MM.1S (cell line): ENCODE measurements at regions not wholly inside any gene's neighbourhood (a gene's known extent, or its start where the extent isn't known, plus 50 kb on each side); places are given as distances from the start of the nearest gene placed in this dataset.
"Not testable (repeated sequence)": the region's sequence is repeated elsewhere in the genome, so short reads cannot be mapped to it uniquely, and the experiment has no call there.

ENCODE experiments used
- DNase-seq: peaks from one replicate; pipeline ENCODE4 v3.0.0-alpha.2; 2015
- H2AFZ ChIP-seq: fragments of 300-600 bp; sonication (generic); 2 replicates; pipeline ENCODE4 v1.6.0; 2016; ENCODE audit warnings: antibody characterized with exemption, low read length
- H3F3A ChIP-seq: fragments of 300-600 bp; sonication (generic); 2 replicates; pipeline ENCODE4 v1.6.1; 2016; ENCODE audit warnings: mild to moderate bottlenecking, antibody characterized with exemption, low read length, moderate library complexity, mixed read lengths; ENCODE audit not compliant: insufficient read depth
- H3K27ac ChIP-seq: fragments of 300-600 bp; sonication (generic); 2 replicates; pipeline ENCODE4 v1.5.1; 2016; ENCODE audit warnings: mild to moderate bottlenecking, low read length
- H3K27me3 ChIP-seq: fragments of 300-600 bp; sonication (generic); replicated peaks from 2 replicates; pipeline ENCODE4 v1.6.0; 2016; ENCODE audit warnings: low read length; ENCODE audit not compliant: insufficient read depth
- H3K36me3 ChIP-seq: fragments of 300-600 bp; sonication (generic); replicated peaks from 2 replicates; pipeline ENCODE4 v1.6.1; 2016; ENCODE audit warnings: mild to moderate bottlenecking, low read length, mixed read lengths; ENCODE audit not compliant: insufficient read depth
- H3K4me1 ChIP-seq: fragments of 300-600 bp; sonication (generic); 2 replicates; pipeline ENCODE4 v1.6.1; 2016; ENCODE audit warnings: low read length, mixed read lengths
- H3K4me2 ChIP-seq: fragments of 300-600 bp; sonication (generic); 2 replicates; pipeline ENCODE4 v1.6.0; 2016; ENCODE audit warnings: low read depth, low read length
- H3K4me3 ChIP-seq: fragments of 300-600 bp; sonication (generic); 2 replicates; pipeline ENCODE4 v1.5.1; 2016; ENCODE audit warnings: low read length, mixed read lengths
- H3K79me2 ChIP-seq: fragments of 300-600 bp; sonication (generic); 2 replicates; pipeline ENCODE4 v1.6.1; 2016; ENCODE audit warnings: mixed run types, low read length, mixed read lengths
- H3K9ac ChIP-seq: fragments of 300-600 bp; sonication (generic); 2 replicates; pipeline ENCODE4 v1.6.1; 2016; ENCODE audit warnings: low read length, mixed read lengths
- H3K9me2 ChIP-seq: fragments of 300-600 bp; sonication (generic); replicated peaks from 2 replicates; pipeline ENCODE4 v1.6.1; 2016; ENCODE audit warnings: mild to moderate bottlenecking, low read length, mixed read lengths; ENCODE audit not compliant: insufficient read depth
- H3K9me3 ChIP-seq: fragments of 300-600 bp; sonication (generic); replicated peaks from 2 replicates; pipeline ENCODE4 v1.6.1; 2016; ENCODE audit warnings: mild to moderate bottlenecking, low read length, mixed read lengths; ENCODE audit not compliant: insufficient read depth
- H4K20me1 ChIP-seq: fragments of 300-600 bp; sonication (generic); 2 replicates; pipeline ENCODE4 v1.6.1; 2016; ENCODE audit warnings: mild to moderate bottlenecking, low read length, moderate library complexity, mixed read lengths; ENCODE audit not compliant: insufficient read depth
- EZH2 ChIP-seq: fragments of 300-600 bp; sonication (generic); optimal IDR thresholded peaks from 2 replicates; pipeline ENCODE3; 2017; ENCODE audit warnings: low read depth, mild to moderate bottlenecking, antibody characterized with exemption, low read length, mixed read lengths
- EZH2phosphoT487 ChIP-seq: fragments of 300-600 bp; sonication (generic); IDR thresholded peaks from 2 replicates; pipeline ENCODE4 v1.6.1; 2018; ENCODE audit warnings: antibody characterized with exemption, low read length
- TF ChIP-seq, protein P1 (sequence below): fragments of 300-600 bp; sonication (generic); IDR thresholded peaks from 2 replicates; pipeline ENCODE4 v1.5.1; 2016; ENCODE audit warnings: antibody characterized with exemption, low read length, mixed read lengths

DNA sequence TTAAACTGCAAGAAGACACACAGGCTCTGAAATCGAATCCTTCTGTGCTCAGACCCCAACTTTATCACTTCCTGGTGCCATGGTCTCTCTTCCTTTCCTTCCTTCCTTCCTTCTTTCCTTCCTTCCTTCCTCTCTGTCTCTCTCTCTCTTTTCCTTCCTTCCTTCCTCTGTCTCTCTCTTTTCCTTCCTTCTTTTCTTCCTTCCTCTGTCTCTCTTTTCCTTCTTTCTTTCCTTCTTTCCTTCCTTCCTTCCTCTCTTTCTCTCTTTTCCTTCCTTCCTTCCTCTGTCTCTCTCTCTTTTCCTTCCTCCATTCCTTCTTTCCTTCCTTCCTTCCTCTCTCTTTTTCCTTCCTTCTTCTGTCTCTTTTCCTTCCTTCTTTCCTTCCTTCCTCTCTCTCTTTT is 127.2 kb upstream of the CACNA1A start:
- no peak overlapping the region for H3K27ac ChIP-seq
- H3K9me2 ChIP-seq = no peaks in the 10 kb centered on the region
- no peak overlapping the region for H3K4me2 ChIP-seq
- no peaks in the 10 kb centered on the region for H3K36me3 ChIP-seq
- H2AFZ ChIP-seq = no peak overlapping the region
- no peak overlapping the region for H3K9ac ChIP-seq
- no peaks in the 10 kb centered on the region for H3K9me3 ChIP-seq
- no peaks in the 10 kb centered on the region for H3K79me2 ChIP-seq
- TF ChIP-seq EZH2phosphoT487 (no peak), EZH2 (no peak)
- TF ChIP-seq, protein P1, sequence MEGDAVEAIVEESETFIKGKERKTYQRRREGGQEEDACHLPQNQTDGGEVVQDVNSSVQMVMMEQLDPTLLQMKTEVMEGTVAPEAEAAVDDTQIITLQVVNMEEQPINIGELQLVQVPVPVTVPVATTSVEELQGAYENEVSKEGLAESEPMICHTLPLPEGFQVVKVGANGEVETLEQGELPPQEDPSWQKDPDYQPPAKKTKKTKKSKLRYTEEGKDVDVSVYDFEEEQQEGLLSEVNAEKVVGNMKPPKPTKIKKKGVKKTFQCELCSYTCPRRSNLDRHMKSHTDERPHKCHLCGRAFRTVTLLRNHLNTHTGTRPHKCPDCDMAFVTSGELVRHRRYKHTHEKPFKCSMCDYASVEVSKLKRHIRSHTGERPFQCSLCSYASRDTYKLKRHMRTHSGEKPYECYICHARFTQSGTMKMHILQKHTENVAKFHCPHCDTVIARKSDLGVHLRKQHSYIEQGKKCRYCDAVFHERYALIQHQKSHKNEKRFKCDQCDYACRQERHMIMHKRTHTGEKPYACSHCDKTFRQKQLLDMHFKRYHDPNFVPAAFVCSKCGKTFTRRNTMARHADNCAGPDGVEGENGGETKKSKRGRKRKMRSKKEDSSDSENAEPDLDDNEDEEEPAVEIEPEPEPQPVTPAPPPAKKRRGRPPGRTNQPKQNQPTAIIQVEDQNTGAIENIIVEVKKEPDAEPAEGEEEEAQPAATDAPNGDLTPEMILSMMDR = no peak
- H3K4me3 ChIP-seq = no peak overlapping the region
- H4K20me1 ChIP-seq = no peaks in the 10 kb centered on the region
- H3K27me3 ChIP-seq = peaks cover 32% of the 10 kb centered on the region
- DNase-seq = no peak
- H3F3A ChIP-seq = no peaks in the 10 kb centered on the region
- no peaks in the 10 kb centered on the region for H3K4me1 ChIP-seq

DNA sequence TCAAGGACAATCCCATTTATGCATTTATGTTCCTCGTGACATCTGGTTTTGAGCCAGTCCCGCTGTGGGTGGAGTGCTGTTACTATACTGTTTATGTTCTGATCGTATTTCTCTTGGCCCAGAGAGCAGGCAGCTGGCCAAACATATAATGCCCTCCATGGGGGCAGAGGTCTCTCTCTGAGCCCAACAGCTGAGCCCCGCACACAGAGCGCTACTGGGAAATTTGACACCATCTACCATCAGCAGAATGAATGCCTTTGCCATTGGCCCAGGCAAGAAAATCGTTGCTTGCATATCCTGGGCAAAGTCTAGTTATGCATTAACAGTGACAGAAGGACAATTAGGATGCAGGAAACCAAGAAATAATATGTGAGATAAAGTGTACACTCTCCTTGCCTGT is 126.8 kb upstream of the CACNA1A start:
- Histone ChIP-seq H3K4me1 (no peaks in the 10 kb centered on the region), H3K9me2 (no peaks in the 10 kb centered on the region), H4K20me1 (no peaks in the 10 kb centered on the region), H3K9me3 (no peaks in the 10 kb centered on the region), H3K27ac (no peak overlapping the region), H3K36me3 (no peaks in the 10 kb centered on the region), H3K79me2 (no peaks in the 10 kb centered on the region), H3K9ac (no peak overlapping the region), H3K27me3 (peaks cover 32% of the 10 kb centered on the region), H3F3A (no peaks in the 10 kb centered on the region), H2AFZ (no peak overlapping the region), H3K4me2 (no peak overlapping the region), H3K4me3 (no peak overlapping the region)
- TF ChIP-seq, protein P1 = no peak
- no peak for TF ChIP-seq EZH2phosphoT487
- no peak for TF ChIP-seq EZH2
- no peak for DNase-seq

DNA sequence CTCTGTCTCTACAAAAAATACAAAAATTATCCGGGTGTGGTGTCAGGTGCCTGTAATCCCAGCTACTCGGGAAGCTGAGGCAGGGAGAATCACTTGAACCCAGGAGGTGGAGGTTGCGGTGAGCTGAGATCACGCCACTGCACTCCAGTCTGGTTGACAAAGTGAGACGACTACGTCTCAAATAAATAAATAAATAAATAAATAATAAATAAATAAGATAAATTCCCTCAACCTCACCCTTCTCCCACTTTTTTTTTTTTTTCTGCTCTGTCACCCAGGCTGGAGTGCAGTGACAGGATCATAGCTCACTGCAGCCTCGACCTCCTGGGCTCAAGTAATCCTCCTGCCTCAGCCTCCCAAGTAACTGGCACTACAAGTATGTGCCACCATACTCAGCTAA is 125.9 kb upstream of the CACNA1A start:
- H3K9me2 ChIP-seq, H3K9ac ChIP-seq, H3K4me1 ChIP-seq, H3K79me2 ChIP-seq, H3F3A ChIP-seq, H3K4me2 ChIP-seq, H3K36me3 ChIP-seq, H3K9me3 ChIP-seq, H3K4me3 ChIP-seq, H4K20me1 ChIP-seq, H3K27ac ChIP-seq, H2AFZ ChIP-seq, DNase-seq: not testable (repeated sequence)
- peaks cover 35% of the 10 kb centered on the region for H3K27me3 ChIP-seq

DNA sequence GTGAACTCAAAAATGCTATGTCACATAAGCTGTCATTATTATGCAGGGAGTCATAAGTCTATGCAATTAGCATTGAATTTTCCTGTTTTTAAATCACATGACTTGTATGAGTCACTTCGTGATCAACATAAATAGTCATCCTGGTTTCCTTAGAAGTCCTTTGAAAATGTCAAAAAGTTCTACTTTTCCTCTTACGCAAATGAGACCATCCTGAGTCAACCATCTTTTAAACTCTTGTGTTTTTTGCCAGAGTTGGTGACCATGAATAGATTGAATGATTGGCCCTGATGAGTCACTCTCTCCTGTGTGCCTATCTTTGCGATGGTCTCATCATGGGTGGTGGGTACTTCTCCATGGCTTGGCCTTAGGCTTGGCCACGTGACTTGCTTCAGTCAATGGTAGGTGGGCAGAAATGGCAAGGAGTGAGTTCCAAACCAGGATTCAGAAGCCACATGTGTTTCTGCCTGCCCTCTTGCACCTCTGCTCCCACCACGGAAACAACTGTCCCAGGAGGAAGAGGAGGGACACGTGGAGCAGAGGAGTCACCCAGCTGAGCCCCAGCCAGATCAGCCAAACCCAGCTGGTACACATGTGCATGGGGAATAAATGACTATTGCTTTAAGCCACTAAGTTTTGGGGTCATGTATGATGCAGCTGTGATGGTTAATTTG is 123.5 kb upstream of the CACNA1A start:
- no peak for DNase-seq
- Histone ChIP-seq H3K4me2 (no peak overlapping the region), H4K20me1 (no peaks in the 10 kb centered on the region), H3K4me1 (no peaks in the 10 kb centered on the region), H3K27me3 (peaks cover 51% of the 10 kb centered on the region), H3K9me2 (no peaks in the 10 kb centered on the region), H3F3A (no peaks in the 10 kb centered on the region), H3K36me3 (no peaks in the 10 kb centered on the region), H3K4me3 (no peak overlapping the region), H2AFZ (no peak overlapping the region), H3K9ac (no peak overlapping the region), H3K27ac (no peak overlapping the region), H3K9me3 (no peaks in the 10 kb centered on the region), H3K79me2 (no peaks in the 10 kb centered on the region)
- no peak for TF ChIP-seq EZH2
- no peak for TF ChIP-seq EZH2phosphoT487
